Calu3 (cell line): ENCODE measurements at regions not wholly inside any gene's neighbourhood (a gene's known extent, or its start where the extent isn't known, plus 50 kb on each side); places are given as distances from the start of the nearest gene placed in this dataset.
"Not testable (repeated sequence)": the region's sequence is repeated elsewhere in the genome, so short reads cannot be mapped to it uniquely, and the experiment has no call there.

Experiments
- BruUV-seq: library from RNA; stranded (reverse); fragments of 400-500 nt; replicated peaks from 2 replicates; lab custom pipeline; 2021; lab: Mats Ljungman, UMichigan
- CTCF ChIA-PET: fragments of 300-600 bp; sonication (Branson Sonifier 250); formaldehyde crosslinking; loops from one replicate; lab custom pipeline; 2022; ENCODE audit warnings: antibody characterized with exemption; lab: Charles Lee
- DNase-seq: peaks from one replicate; pipeline ENCODE4 v3.0.0; 2022
- H3K27ac Mint-ChIP-seq: one replicate; pipeline ENCODE4 v1.8.0; 2022; ENCODE audit warnings: mixed read lengths; ENCODE audit not compliant: unreplicated experiment
- H3K27me3 Mint-ChIP-seq: one replicate; pipeline ENCODE4 v1.8.0; 2022; ENCODE audit warnings: mixed read lengths; ENCODE audit not compliant: unreplicated experiment
- H3K36me3 Mint-ChIP-seq: one replicate; pipeline ENCODE4 v1.8.0; 2022; ENCODE audit warnings: mild to moderate bottlenecking, moderate library complexity, mixed read lengths; ENCODE audit not compliant: insufficient read depth, unreplicated experiment
- H3K4me1 Mint-ChIP-seq: one replicate; pipeline ENCODE4 v1.8.0; 2022; ENCODE audit warnings: mild to moderate bottlenecking, low read depth, mixed read lengths; ENCODE audit not compliant: unreplicated experiment
- H3K4me3 Mint-ChIP-seq: one replicate; pipeline ENCODE4 v1.8.0; 2022; ENCODE audit warnings: mild to moderate bottlenecking, low read depth, moderate library complexity, mixed read lengths; ENCODE audit not compliant: unreplicated experiment
- H3K9me3 Mint-ChIP-seq: one replicate; pipeline ENCODE4 v1.8.0; 2022; ENCODE audit warnings: low read depth, mixed read lengths; ENCODE audit not compliant: unreplicated experiment
- intact Hi-C: fragments of 100-400 bp; cut with micrococcal nuclease; formaldehyde crosslinking; loops from one replicate; pipeline ENCODE4 v1.10.0; 2022; ENCODE audit not compliant: unreplicated experiment
- TF ChIP-seq, protein P1 (sequence below): fragments of 200-600 bp; IDR thresholded peaks from one replicate; pipeline ENCODE4 v1.8.0; 2022; ENCODE audit warnings: antibody characterized with exemption; ENCODE audit not compliant: unreplicated experiment

DNA sequence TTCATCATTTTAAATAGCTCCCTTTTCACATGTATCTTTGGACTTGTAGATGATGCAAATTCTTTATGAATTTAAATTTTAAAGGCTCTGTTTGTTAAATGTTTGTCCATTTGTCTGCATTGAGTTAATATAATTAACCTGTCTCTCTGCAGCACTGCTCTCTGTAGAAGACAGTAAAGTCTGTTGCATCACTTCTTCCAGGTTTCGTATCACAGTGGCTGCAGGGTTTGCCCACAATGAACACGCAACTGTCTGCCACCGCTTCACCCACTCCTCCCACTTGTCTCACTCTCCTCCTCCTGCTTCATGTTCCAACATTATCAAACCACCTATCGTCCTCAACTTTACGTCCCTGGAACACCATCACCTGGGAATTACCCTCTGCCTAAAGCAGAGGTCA lies 231.3 kb upstream of the SLC30A5 start:
- no peak overlapping the region for H3K27ac Mint-ChIP-seq
- intact Hi-C loops = no loop called here
- no peak overlapping the region for H3K4me3 Mint-ChIP-seq
- H3K4me1 Mint-ChIP-seq = no peaks in the 10 kb centered on the region
- CTCF ChIA-PET = no interaction called here
- H3K27me3 Mint-ChIP-seq = peaks cover 41% of the 10 kb centered on the region
- peaks cover 2% of the 10 kb centered on the region for H3K9me3 Mint-ChIP-seq
- H3K36me3 Mint-ChIP-seq = no peaks in the 10 kb centered on the region
- TF ChIP-seq, protein P1, sequence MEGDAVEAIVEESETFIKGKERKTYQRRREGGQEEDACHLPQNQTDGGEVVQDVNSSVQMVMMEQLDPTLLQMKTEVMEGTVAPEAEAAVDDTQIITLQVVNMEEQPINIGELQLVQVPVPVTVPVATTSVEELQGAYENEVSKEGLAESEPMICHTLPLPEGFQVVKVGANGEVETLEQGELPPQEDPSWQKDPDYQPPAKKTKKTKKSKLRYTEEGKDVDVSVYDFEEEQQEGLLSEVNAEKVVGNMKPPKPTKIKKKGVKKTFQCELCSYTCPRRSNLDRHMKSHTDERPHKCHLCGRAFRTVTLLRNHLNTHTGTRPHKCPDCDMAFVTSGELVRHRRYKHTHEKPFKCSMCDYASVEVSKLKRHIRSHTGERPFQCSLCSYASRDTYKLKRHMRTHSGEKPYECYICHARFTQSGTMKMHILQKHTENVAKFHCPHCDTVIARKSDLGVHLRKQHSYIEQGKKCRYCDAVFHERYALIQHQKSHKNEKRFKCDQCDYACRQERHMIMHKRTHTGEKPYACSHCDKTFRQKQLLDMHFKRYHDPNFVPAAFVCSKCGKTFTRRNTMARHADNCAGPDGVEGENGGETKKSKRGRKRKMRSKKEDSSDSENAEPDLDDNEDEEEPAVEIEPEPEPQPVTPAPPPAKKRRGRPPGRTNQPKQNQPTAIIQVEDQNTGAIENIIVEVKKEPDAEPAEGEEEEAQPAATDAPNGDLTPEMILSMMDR = no peak
- BruUV-seq = no TSS peak
- no peak for DNase-seq

DNA sequence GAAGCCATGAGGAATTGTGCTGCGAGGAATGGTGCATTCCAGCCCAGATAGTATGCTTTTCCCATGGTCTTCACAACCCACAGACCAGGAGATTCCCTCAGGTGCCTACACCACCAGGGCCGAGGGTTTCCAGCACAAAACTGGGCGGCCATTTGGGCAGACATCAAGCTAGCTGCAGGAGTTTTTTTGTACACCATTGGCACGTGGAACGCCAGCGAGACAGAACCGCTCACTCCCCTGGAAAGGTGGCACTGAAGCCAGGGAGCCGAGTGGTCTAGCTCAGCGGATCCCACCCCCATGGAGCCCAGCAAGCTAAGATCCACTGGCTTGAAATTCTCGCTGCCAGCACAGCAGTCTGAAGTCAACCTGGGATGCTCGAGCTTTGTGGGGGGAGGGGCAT lies 228.6 kb upstream of the SLC30A5 start:
- CTCF ChIA-PET, BruUV-seq, H3K36me3 Mint-ChIP-seq, H3K4me3 Mint-ChIP-seq, intact Hi-C loops, DNase-seq, H3K27ac Mint-ChIP-seq, H3K4me1 Mint-ChIP-seq, H3K9me3 Mint-ChIP-seq: not testable (repeated sequence)
- peaks cover 60% of the 10 kb centered on the region for H3K27me3 Mint-ChIP-seq

DNA sequence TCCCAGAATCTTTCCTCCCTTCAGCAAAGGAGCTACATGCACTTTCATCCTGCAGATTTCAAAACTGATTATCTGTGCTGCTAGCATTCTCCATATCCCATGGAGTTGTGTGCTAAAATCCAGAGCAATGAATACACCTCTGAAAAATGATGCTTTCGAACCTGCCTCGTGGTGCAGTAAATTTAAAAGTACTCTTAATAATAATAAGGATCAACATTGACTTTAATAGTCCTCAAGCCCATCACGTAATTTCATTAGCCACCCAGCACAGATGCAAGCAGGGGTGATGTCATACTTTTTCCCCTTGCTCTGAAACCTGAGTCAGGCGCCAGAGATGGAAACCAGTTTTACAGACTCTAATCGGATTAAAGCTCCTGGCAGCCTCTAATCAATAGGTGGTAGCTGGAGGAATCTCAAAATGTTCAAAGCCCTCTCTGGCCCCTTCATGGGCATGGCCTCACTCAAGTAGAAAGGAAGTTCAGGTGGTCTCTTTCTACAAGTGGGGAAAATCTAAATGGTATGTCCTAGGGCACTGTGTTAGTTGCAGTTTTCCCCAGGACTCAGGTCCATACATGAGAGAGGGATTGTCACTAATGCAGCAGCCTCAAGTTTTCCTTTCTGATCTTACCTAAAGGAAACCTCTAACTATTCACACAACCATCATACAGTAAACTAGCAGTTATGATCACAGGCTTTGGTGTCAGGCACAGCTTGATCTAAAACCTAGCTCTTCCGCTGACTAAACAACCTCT lies 221.6 kb upstream of the SLC30A5 start:
- H3K9me3 Mint-ChIP-seq = no peaks in the 10 kb centered on the region
- peak; percentile 18 for DNase-seq
- H3K27me3 Mint-ChIP-seq = peaks cover 24% of the 10 kb centered on the region
- H3K4me1 Mint-ChIP-seq = no peaks in the 10 kb centered on the region
- TF ChIP-seq, protein P1 = no peak
- intact Hi-C loops = no loop called here
- H3K27ac Mint-ChIP-seq = no peak overlapping the region
- no TSS peak for BruUV-seq
- H3K4me3 Mint-ChIP-seq = no peak overlapping the region
- CTCF ChIA-PET = no interaction called here
- no peaks in the 10 kb centered on the region for H3K36me3 Mint-ChIP-seq

DNA sequence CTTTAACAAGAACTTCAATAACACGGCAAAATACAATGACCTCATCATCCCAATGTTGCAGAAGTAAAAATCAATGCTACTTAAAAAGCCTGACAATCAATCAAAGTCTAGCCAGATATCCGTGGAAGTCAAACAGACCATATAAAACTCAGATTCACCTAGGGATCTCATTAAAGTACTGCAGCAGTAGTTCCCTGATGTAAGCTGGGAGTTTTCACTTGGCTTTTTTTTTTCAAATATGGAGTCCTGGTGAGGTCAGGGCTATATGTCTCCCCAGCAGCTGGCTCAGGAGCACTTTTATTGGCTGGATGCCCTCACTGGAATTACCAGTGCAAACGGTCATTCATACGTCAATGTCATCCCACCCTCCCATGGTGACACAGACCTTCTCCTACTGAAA lies 220.6 kb upstream of the SLC30A5 start:
- no TSS peak for BruUV-seq
- Mint-ChIP-seq H3K27me3 (peaks cover 17% of the 10 kb centered on the region), H3K36me3 (no peaks in the 10 kb centered on the region), H3K4me1 (no peaks in the 10 kb centered on the region), H3K27ac (no peak overlapping the region), H3K9me3 (no peaks in the 10 kb centered on the region), H3K4me3 (no peak overlapping the region)
- TF ChIP-seq, protein P1 = no peak
- CTCF ChIA-PET = no interaction called here
- intact Hi-C loops = no loop called here
- no peak for DNase-seq

DNA sequence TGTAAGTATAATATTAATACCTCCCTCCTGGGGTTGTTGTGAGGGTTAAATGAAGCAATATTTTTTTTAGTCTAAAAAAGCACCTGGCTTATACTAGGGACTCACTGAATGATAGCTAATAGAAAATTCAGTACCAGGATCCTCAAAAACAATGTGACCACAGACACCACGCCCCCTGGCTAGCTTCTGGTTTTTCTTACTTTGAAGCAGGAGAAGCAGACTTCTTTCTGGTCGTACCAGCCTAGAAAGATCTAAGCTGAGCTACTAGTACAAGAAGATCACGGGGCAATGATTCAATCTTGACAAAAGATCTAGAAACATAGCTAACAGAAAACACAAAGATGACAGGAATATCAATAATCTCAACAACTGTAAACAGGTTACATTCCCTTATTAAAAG lies 218.5 kb upstream of the SLC30A5 start:
- BruUV-seq = no TSS peak
- intact Hi-C loops = no loop called here
- Mint-ChIP-seq H3K27me3 (no peaks in the 10 kb centered on the region), H3K4me1 (no peaks in the 10 kb centered on the region), H3K9me3 (no peaks in the 10 kb centered on the region), H3K36me3 (no peaks in the 10 kb centered on the region), H3K27ac (no peak overlapping the region), H3K4me3 (no peak overlapping the region)
- DNase-seq = no peak
- TF ChIP-seq, protein P1 = no peak
- CTCF ChIA-PET = no interaction called here
